OCI-LY3 (cell line): ENCODE measurements at regions not wholly inside any gene's neighbourhood (a gene's known extent, or its start where the extent isn't known, plus 50 kb on each side); places are given as distances from the start of the nearest gene placed in this dataset.

Experiments
- H2AFZ ChIP-seq: fragments of 200-600, 300-600 bp; shearing (Covaris generic); 2 replicates; pipeline ENCODE4 v1.6.0; 2014; ENCODE audit warnings: antibody characterized with exemption, low read depth, low read length
- H3K27ac ChIP-seq: fragments of 200-600, 300-600 bp; sonication (generic); 2 replicates; pipeline ENCODE4 v1.5.1; 2014; ENCODE audit warnings: mild to moderate bottlenecking, low read length, moderate library complexity, mixed read lengths
- H3K27me3 ChIP-seq: fragments of 200-600, 300-600 bp; sonication (generic); 2 replicates; pipeline ENCODE4 v1.6.1; 2014; ENCODE audit warnings: low read depth, low read length, mixed read lengths
- H3K36me3 ChIP-seq: fragments of 200-600, 300-600 bp; sonication (generic); replicated peaks from 2 replicates; pipeline ENCODE3; 2014; ENCODE audit warnings: low read depth, low read length, mixed read lengths
- H3K4me1 ChIP-seq: fragments of 300-600, 200-600 bp; sonication (generic); 2 replicates; pipeline ENCODE4 v1.6.1; 2014; ENCODE audit warnings: low read length, mixed read lengths
- H3K4me2 ChIP-seq: fragments of 200-600, 300-600 bp; sonication (generic); 2 replicates; pipeline ENCODE4 v1.6.1; 2014; ENCODE audit warnings: low read length, mixed read lengths
- H3K4me3 ChIP-seq: fragments of 300-600, 200-600 bp; sonication (generic); 2 replicates; pipeline ENCODE4 v1.5.1; 2014; ENCODE audit warnings: antibody characterized with exemption, mild to moderate bottlenecking, low read length, moderate library complexity
- H3K79me2 ChIP-seq: fragments of 300-600, 200-600 bp; shearing (Covaris generic); 2 replicates; pipeline ENCODE4 v1.6.1; 2014; ENCODE audit warnings: mild to moderate bottlenecking, low read length, mixed read lengths
- H3K9ac ChIP-seq: fragments of 300-600, 200-600 bp; shearing (Covaris generic); 2 replicates; pipeline ENCODE4 v1.6.0; 2014; ENCODE audit warnings: mild to moderate bottlenecking, low read length, moderate library complexity
- H3K9me3 ChIP-seq: fragments of 200-600, 300-600 bp; shearing (Covaris generic); 2 replicates; pipeline ENCODE4 v1.6.1; 2014; ENCODE audit warnings: low read length, mixed read lengths; ENCODE audit not compliant: insufficient read depth
- H4K20me1 ChIP-seq: fragments of 200-600, 300-600 bp; sonication (generic); 2 replicates; pipeline ENCODE4 v1.6.1; 2016; ENCODE audit warnings: low read length, mixed read lengths; ENCODE audit not compliant: insufficient read depth
- EZH2phosphoT487 ChIP-seq: fragments of 200-600 bp; shearing (Covaris generic); IDR thresholded peaks from 2 replicates; pipeline ENCODE4 v1.6.1; 2018; ENCODE audit warnings: antibody characterized with exemption, mixed run types, low read depth
- TF ChIP-seq, protein P1 (sequence below): fragments of 200-600, 300-600 bp; sonication (generic); IDR thresholded peaks from 2 replicates; pipeline ENCODE4 v1.5.1; 2014; ENCODE audit warnings: antibody characterized with exemption, low read length, low read depth

DNA sequence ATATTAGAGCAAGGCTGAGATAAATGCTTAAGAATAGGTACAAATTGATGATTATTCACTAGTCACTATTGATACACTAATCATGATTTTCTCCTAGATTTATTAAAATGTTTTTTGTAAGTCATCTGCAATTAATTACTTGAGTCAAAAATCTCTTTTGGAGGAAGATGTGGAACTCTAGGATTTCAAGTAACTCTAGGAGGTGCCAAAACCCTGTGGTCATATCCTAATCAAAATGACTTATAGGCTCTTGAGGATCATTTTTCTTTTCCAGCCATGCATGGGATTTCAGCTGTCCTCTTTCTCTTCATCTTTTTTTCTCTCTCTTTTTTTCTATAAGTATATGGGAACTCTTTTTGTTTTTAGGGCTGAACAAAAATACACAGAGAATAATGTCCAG lies 141.8 kb upstream of the CD180 start:
- Histone ChIP-seq H3K4me1 (no peaks in the 10 kb centered on the region), H3K4me2 (no peak overlapping the region), H3K79me2 (no peaks in the 10 kb centered on the region), H3K27ac (no peak overlapping the region), H4K20me1 (no peaks in the 10 kb centered on the region), H3K36me3 (no peaks in the 10 kb centered on the region), H3K27me3 (no peaks in the 10 kb centered on the region), H2AFZ (no peak overlapping the region), H3K9me3 (no peaks in the 10 kb centered on the region), H3K4me3 (no peak overlapping the region), H3K9ac (no peak overlapping the region)
- TF ChIP-seq, protein P1, sequence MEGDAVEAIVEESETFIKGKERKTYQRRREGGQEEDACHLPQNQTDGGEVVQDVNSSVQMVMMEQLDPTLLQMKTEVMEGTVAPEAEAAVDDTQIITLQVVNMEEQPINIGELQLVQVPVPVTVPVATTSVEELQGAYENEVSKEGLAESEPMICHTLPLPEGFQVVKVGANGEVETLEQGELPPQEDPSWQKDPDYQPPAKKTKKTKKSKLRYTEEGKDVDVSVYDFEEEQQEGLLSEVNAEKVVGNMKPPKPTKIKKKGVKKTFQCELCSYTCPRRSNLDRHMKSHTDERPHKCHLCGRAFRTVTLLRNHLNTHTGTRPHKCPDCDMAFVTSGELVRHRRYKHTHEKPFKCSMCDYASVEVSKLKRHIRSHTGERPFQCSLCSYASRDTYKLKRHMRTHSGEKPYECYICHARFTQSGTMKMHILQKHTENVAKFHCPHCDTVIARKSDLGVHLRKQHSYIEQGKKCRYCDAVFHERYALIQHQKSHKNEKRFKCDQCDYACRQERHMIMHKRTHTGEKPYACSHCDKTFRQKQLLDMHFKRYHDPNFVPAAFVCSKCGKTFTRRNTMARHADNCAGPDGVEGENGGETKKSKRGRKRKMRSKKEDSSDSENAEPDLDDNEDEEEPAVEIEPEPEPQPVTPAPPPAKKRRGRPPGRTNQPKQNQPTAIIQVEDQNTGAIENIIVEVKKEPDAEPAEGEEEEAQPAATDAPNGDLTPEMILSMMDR, result no peak
- TF ChIP-seq EZH2phosphoT487, result no peak

DNA sequence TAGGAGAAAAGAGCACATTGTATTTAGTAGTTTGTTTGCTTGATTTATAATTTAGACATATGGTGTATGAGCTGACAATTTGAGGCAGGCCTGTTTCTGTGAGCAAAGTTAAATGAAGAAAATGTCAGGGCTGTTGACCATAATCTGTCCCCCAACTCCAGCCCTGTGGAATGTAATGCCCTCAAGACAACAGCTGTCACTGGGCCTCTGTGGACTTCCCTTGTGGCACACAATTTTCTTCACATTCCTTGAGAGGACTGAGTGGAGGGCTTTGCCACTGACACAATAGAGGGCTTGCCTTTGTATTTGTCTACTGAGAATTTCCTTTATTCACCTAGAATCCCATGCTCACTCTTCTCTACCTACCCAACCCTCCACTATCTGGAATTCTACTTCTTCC lies 141.2 kb upstream of the CD180 start:
- H2AFZ ChIP-seq, result no peak overlapping the region
- no peaks in the 10 kb centered on the region for H3K9me3 ChIP-seq
- H3K9ac ChIP-seq, result no peak overlapping the region
- H3K79me2 ChIP-seq, result no peaks in the 10 kb centered on the region
- no peak overlapping the region for H3K4me3 ChIP-seq
- no peaks in the 10 kb centered on the region for H3K27me3 ChIP-seq
- TF ChIP-seq, protein P1, result no peak
- TF ChIP-seq EZH2phosphoT487, result no peak
- no peak overlapping the region for H3K4me2 ChIP-seq
- no peaks in the 10 kb centered on the region for H3K36me3 ChIP-seq
- H3K4me1 ChIP-seq, result no peaks in the 10 kb centered on the region
- H3K27ac ChIP-seq, result no peak overlapping the region
- no peaks in the 10 kb centered on the region for H4K20me1 ChIP-seq

DNA sequence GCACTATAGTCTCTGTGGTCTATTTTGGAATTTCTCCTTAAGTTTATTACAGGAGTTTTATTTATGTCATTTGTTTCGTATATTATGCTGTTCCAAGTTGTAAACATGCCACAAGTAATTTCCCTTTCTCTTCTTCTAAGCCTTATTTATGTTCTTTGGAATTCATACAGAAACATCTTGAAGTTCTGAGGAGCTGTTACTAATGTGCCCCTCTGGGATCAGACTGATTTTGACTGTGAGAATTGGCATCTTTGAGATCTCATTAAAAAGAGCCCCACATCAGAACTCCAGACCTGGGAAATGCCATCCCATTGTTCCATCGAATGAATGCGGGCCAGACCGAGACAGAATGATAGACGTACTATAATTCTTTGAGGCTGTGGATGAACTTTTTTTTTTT lies 138.8 kb upstream of the CD180 start:
- H3K36me3 ChIP-seq, result no peaks in the 10 kb centered on the region
- no peaks in the 10 kb centered on the region for H3K27me3 ChIP-seq
- H3K4me2 ChIP-seq, result no peak overlapping the region
- H4K20me1 ChIP-seq, result no peaks in the 10 kb centered on the region
- no peak overlapping the region for H3K9ac ChIP-seq
- no peaks in the 10 kb centered on the region for H3K9me3 ChIP-seq
- H3K4me3 ChIP-seq, result no peak overlapping the region
- no peaks in the 10 kb centered on the region for H3K79me2 ChIP-seq
- no peak overlapping the region for H3K27ac ChIP-seq
- no peaks in the 10 kb centered on the region for H3K4me1 ChIP-seq
- no peak for TF ChIP-seq EZH2phosphoT487
- TF ChIP-seq, protein P1, result no peak
- no peak overlapping the region for H2AFZ ChIP-seq

DNA sequence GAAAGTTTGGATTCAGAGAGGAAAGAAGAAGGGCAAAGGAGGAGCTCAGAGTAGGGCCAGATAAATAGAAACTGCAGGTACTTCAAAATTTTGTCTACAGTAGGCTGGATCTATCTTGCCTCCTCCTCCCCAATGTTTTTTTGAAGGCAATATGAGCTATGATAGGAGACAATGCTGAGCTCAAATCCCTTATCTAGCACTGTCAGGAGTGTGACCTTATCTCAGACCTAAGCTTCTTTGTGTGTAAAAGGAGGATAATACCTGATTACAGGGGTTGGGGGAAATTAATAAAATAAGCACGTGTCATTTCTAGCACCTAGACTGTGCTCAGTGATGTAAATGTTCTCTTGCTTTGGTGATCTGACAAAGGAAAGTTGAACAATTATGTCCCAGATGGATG lies 137.8 kb upstream of the CD180 start:
- Histone ChIP-seq H2AFZ (no peak overlapping the region), H3K79me2 (no peaks in the 10 kb centered on the region), H3K36me3 (no peaks in the 10 kb centered on the region), H3K4me2 (no peak overlapping the region), H3K27me3 (no peaks in the 10 kb centered on the region), H3K27ac (no peak overlapping the region), H4K20me1 (no peaks in the 10 kb centered on the region), H3K4me1 (no peaks in the 10 kb centered on the region), H3K4me3 (no peak overlapping the region), H3K9me3 (no peaks in the 10 kb centered on the region), H3K9ac (no peak overlapping the region)
- TF ChIP-seq EZH2phosphoT487, result no peak
- TF ChIP-seq, protein P1, result no peak
